ENCODE measurements at regions not wholly inside any gene's neighbourhood (a gene's known extent, or its start where the extent isn't known, plus 50 kb on each side); places are given as distances from the start of the nearest gene placed in this dataset.
"Not testable (repeated sequence)": the region's sequence is repeated elsewhere in the genome, so short reads cannot be mapped to it uniquely, and the experiment has no call there.

GRCh38 chr6:25132934-25133333 lies 146.2 kb upstream of the CARMIL1 start:
- Histone ChIP-seq H3K9ac (ENCODE audit: low read length) (no peak overlapping the region), H3K27me3 (ENCODE audit: control insufficient read depth, insufficient read depth, low read length) (no peaks in the 10 kb centered on the region), H3K4me3 (ENCODE audit: low read length) (no peak overlapping the region), H3K36me3 (ENCODE audit: control insufficient read depth, low read depth, low read length) (no peaks in the 10 kb centered on the region), H3K4me1 (ENCODE audit: control insufficient read depth, low read depth, low read length) (peaks cover 8% of the 10 kb centered on the region), H3K9me3 (ENCODE audit: control insufficient read depth, low read depth, low read length) (peaks cover 21% of the 10 kb centered on the region), H3K27ac (ENCODE audit: low read length) (no peak overlapping the region)

DNA sequence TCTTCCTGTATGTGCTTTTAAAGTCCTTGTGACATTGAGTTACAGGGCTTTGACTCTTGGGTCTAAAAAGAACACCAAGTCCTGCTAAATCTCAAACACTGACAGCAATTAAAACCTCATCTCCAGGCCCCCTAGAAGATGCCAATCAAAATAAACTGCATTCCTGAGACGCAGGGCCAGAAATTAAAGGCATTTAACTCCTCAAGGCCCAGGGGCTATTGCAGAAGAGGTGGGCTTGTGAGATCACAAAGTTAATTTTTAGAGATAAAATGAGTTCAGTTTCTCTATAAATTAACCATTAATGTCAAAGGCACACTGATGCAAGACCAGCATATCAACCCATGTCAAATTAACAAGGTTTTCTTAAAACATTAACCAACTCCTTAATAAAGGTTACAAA lies 145.6 kb upstream of the CARMIL1 start:
- Histone ChIP-seq H3K27ac (ENCODE audit: low read length) (no peak overlapping the region), H3K4me1 (ENCODE audit: control insufficient read depth, low read depth, low read length) (peaks cover 7% of the 10 kb centered on the region), H3K9me3 (ENCODE audit: control insufficient read depth, low read depth, low read length) (peaks cover 21% of the 10 kb centered on the region), H3K36me3 (ENCODE audit: control insufficient read depth, low read depth, low read length) (no peaks in the 10 kb centered on the region), H3K4me3 (ENCODE audit: low read length) (no peak overlapping the region), H3K9ac (ENCODE audit: low read length) (no peak overlapping the region), H3K27me3 (ENCODE audit: control insufficient read depth, insufficient read depth, low read length) (no peaks in the 10 kb centered on the region)

DNA sequence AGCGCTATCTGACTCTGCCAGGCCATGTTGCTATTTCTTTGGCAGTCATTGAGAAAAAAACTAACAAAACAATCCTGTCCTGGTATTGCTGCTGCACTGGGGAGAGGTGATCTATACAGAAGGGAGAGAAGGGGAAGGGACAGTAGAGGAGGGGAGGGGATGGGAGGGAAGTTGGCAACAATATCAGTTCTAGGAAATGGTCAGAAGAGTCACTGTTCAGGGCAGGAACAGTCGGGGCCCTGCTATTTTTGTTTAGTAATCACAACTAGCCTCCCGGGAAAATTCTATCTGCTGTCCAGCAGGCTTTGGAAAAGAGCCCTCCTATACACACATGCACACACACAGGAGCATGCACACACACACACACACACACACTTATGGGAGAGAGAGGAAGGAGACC lies 142.3 kb upstream of the CARMIL1 start:
- Histone ChIP-seq H3K27ac (ENCODE audit: low read length) (no peak overlapping the region), H3K4me1 (ENCODE audit: control insufficient read depth, low read depth, low read length) (no peaks in the 10 kb centered on the region), H3K9ac (ENCODE audit: low read length) (no peak overlapping the region), H3K4me3 (ENCODE audit: low read length) (no peak overlapping the region), H3K9me3 (ENCODE audit: control insufficient read depth, low read depth, low read length) (peaks cover 21% of the 10 kb centered on the region), H3K27me3 (ENCODE audit: control insufficient read depth, insufficient read depth, low read length) (no peaks in the 10 kb centered on the region), H3K36me3 (ENCODE audit: control insufficient read depth, low read depth, low read length) (no peaks in the 10 kb centered on the region)

GRCh38 chr6:25137480-25137879 lies 141.7 kb upstream of the CARMIL1 start:
- Histone ChIP-seq H3K27ac (ENCODE audit: low read length) (no peak overlapping the region), H3K36me3 (ENCODE audit: control insufficient read depth, low read depth, low read length) (no peaks in the 10 kb centered on the region), H3K9ac (ENCODE audit: low read length) (no peak overlapping the region), H3K4me3 (ENCODE audit: low read length) (no peak overlapping the region), H3K9me3 (ENCODE audit: control insufficient read depth, low read depth, low read length) (peaks cover 19% of the 10 kb centered on the region), H3K4me1 (ENCODE audit: control insufficient read depth, low read depth, low read length) (no peaks in the 10 kb centered on the region), H3K27me3 (ENCODE audit: control insufficient read depth, insufficient read depth, low read length) (no peaks in the 10 kb centered on the region)

DNA sequence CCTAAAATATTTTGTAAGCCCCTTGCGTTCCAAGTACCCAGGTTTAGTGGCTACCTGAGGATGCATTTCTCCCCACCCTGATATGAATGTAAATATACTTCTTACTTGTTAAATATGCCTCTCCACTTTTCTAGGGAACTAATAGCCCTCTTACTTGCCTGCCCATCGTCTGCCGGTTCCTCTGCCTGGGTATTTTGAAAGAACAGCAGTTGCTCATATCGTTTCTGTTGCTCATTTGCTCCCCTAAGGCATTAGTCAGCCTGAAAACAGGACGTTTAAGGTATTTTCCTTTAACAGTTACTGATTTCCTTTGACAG lies 141.3 kb upstream of the CARMIL1 start:
- Histone ChIP-seq H3K36me3 (ENCODE audit: control insufficient read depth, low read depth, low read length) (no peaks in the 10 kb centered on the region), H3K4me1 (ENCODE audit: control insufficient read depth, low read depth, low read length) (no peaks in the 10 kb centered on the region), H3K27ac (ENCODE audit: low read length) (no peak overlapping the region), H3K27me3 (ENCODE audit: control insufficient read depth, insufficient read depth, low read length) (no peaks in the 10 kb centered on the region), H3K9ac (ENCODE audit: low read length) (no peak overlapping the region), H3K9me3 (ENCODE audit: control insufficient read depth, low read depth, low read length) (peaks cover 15% of the 10 kb centered on the region), H3K4me3 (ENCODE audit: low read length) (no peak overlapping the region)

GRCh38 chr6:25138233-25138933 lies 140.8 kb upstream of the CARMIL1 start:
- Histone ChIP-seq H3K9ac (ENCODE audit: low read length) (no peak overlapping the region), H3K27me3 (ENCODE audit: control insufficient read depth, insufficient read depth, low read length) (no peaks in the 10 kb centered on the region), H3K4me3 (ENCODE audit: low read length) (no peak overlapping the region), H3K27ac (ENCODE audit: low read length) (no peak overlapping the region), H3K4me1 (ENCODE audit: control insufficient read depth, low read depth, low read length) (no peaks in the 10 kb centered on the region), H3K36me3 (ENCODE audit: control insufficient read depth, low read depth, low read length) (no peaks in the 10 kb centered on the region), H3K9me3 (ENCODE audit: control insufficient read depth, low read depth, low read length) (peaks cover 10% of the 10 kb centered on the region)

GRCh38 chr6:25138934-25139415 lies 140.2 kb upstream of the CARMIL1 start:
- peaks cover 9% of the 10 kb centered on the region for H3K9me3 ChIP-seq (ENCODE audit: control insufficient read depth, low read depth, low read length)
- no peak overlapping the region for H3K27ac ChIP-seq (ENCODE audit: low read length)
- H3K9ac ChIP-seq (ENCODE audit: low read length): no peak overlapping the region
- H3K4me3 ChIP-seq (ENCODE audit: low read length): no peak overlapping the region
- H3K27me3 ChIP-seq (ENCODE audit: control insufficient read depth, insufficient read depth, low read length): no peaks in the 10 kb centered on the region
- H3K36me3 ChIP-seq (ENCODE audit: control insufficient read depth, low read depth, low read length): no peaks in the 10 kb centered on the region
- H3K4me1 ChIP-seq (ENCODE audit: control insufficient read depth, low read depth, low read length): no peaks in the 10 kb centered on the region

- H3K4me3 ChIP-seq (ENCODE audit: low read length); H3K36me3 ChIP-seq (ENCODE audit: control insufficient read depth, low read depth, low read length); H3K27ac ChIP-seq (ENCODE audit: low read length); H3K9ac ChIP-seq (ENCODE audit: low read length); H3K4me1 ChIP-seq (ENCODE audit: control insufficient read depth, low read depth, low read length); H3K9me3 ChIP-seq (ENCODE audit: control insufficient read depth, low read depth, low read length); H3K27me3 ChIP-seq (ENCODE audit: control insufficient read depth, insufficient read depth, low read length): not testable (repeated sequence)
Measured at GRCh38 chr6:25139608-25140007, 139.6 kb upstream of the CARMIL1 start.

- no peaks in the 10 kb centered on the region for H3K27me3 ChIP-seq (ENCODE audit: control insufficient read depth, insufficient read depth, low read length)
- H3K9ac ChIP-seq (ENCODE audit: low read length): no peak overlapping the region
- no peaks in the 10 kb centered on the region for H3K36me3 ChIP-seq (ENCODE audit: control insufficient read depth, low read depth, low read length)
- H3K9me3 ChIP-seq (ENCODE audit: control insufficient read depth, low read depth, low read length): no peaks in the 10 kb centered on the region
- H3K27ac ChIP-seq (ENCODE audit: low read length): no peak overlapping the region
- H3K4me3 ChIP-seq (ENCODE audit: low read length): no peak overlapping the region
- no peaks in the 10 kb centered on the region for H3K4me1 ChIP-seq (ENCODE audit: control insufficient read depth, low read depth, low read length)
Measured at GRCh38 chr6:25142506-25142905, 136.7 kb upstream of the CARMIL1 start.

DNA sequence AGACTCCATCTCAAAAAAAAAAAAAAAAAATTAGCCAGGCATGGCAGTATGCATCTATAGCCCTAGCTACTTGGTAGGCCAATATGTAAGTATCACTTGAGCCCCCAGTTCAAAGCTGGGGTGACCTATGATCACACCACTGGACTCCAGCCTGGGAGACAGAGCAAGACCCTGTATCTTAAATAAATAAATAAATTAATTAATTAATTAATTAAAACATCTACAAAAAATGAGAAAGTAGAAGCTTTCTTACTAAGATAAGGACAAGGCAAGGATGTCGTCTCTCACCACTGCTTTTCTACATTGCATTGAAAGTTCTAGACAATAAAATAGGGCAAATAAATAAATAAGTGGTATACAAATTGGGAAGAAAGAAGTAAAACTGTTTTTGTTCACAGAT lies 134.3 kb upstream of the CARMIL1 start:
- no peak overlapping the region for H3K9ac ChIP-seq (ENCODE audit: low read length)
- H3K4me1 ChIP-seq (ENCODE audit: control insufficient read depth, low read depth, low read length): no peaks in the 10 kb centered on the region
- H3K27ac ChIP-seq (ENCODE audit: low read length): no peak overlapping the region
- H3K9me3 ChIP-seq (ENCODE audit: control insufficient read depth, low read depth, low read length): no peaks in the 10 kb centered on the region
- H3K36me3 ChIP-seq (ENCODE audit: control insufficient read depth, low read depth, low read length): no peaks in the 10 kb centered on the region
- no peak overlapping the region for H3K4me3 ChIP-seq (ENCODE audit: low read length)
- H3K27me3 ChIP-seq (ENCODE audit: control insufficient read depth, insufficient read depth, low read length): no peaks in the 10 kb centered on the region

- Histone ChIP-seq H3K36me3 (ENCODE audit: control insufficient read depth, low read depth, low read length) (no peaks in the 10 kb centered on the region), H3K4me1 (ENCODE audit: control insufficient read depth, low read depth, low read length) (no peaks in the 10 kb centered on the region), H3K4me3 (ENCODE audit: low read length) (no peak overlapping the region), H3K9me3 (ENCODE audit: control insufficient read depth, low read depth, low read length) (no peaks in the 10 kb centered on the region), H3K9ac (ENCODE audit: low read length) (no peak overlapping the region), H3K27me3 (ENCODE audit: control insufficient read depth, insufficient read depth, low read length) (no peaks in the 10 kb centered on the region), H3K27ac (ENCODE audit: low read length) (no peak overlapping the region)
Measured at GRCh38 chr6:25147223-25147622, 132.0 kb upstream of the CARMIL1 start.

DNA sequence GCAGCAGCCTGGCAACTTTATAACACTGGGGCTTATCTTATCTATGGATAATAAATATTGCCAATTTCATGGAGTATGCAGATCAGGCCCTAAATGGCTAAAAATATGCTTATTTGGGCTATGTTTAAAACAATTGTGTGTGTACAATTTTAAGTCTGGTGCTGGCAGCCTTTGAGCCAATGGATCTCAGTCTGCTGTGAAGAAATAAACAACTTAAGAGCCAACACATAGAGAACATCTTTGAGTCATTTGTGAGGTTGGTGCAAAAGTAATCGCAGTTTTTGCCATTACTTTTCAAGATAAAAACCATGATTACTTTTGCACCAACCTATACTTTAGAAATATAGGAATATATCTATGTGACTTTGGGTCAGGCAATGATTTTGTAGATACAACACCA lies 129.1 kb upstream of the CARMIL1 start:
- H3K9ac ChIP-seq (ENCODE audit: low read length): no peak overlapping the region
- no peaks in the 10 kb centered on the region for H3K4me1 ChIP-seq (ENCODE audit: control insufficient read depth, low read depth, low read length)
- no peaks in the 10 kb centered on the region for H3K36me3 ChIP-seq (ENCODE audit: control insufficient read depth, low read depth, low read length)
- no peaks in the 10 kb centered on the region for H3K27me3 ChIP-seq (ENCODE audit: control insufficient read depth, insufficient read depth, low read length)
- no peak overlapping the region for H3K4me3 ChIP-seq (ENCODE audit: low read length)
- no peak overlapping the region for H3K27ac ChIP-seq (ENCODE audit: low read length)
- no peaks in the 10 kb centered on the region for H3K9me3 ChIP-seq (ENCODE audit: control insufficient read depth, low read depth, low read length)
